ELR (cell line): ENCODE measurements at regions not wholly inside any gene's neighbourhood (a gene's known extent, or its start where the extent isn't known, plus 50 kb on each side); places are given as distances from the start of the nearest gene placed in this dataset.
"Not testable (repeated sequence)": the region's sequence is repeated elsewhere in the genome, so short reads cannot be mapped to it uniquely, and the experiment has no call there.

ENCODE experiments used
- DNase-seq: peaks from one replicate; pipeline ENCODE4 v3.0.0-alpha.2; 2015; ENCODE audit warnings: low read depth

GRCh38 chr15:92753591-92753990 lies 98.0 kb upstream of the FAM174B start:
- no peak for DNase-seq

- no peak for DNase-seq
Measured at GRCh38 chr15:92763459-92763858, 107.9 kb upstream of the FAM174B start.

- DNase-seq, result not testable (repeated sequence)
Measured at GRCh38 chr15:92768131-92768530, 112.6 kb upstream of the FAM174B start.

- no peak for DNase-seq
Measured at GRCh38 chr15:92770641-92771040, 115.1 kb upstream of the FAM174B start.

- DNase-seq, result no peak
Measured at GRCh38 chr15:92772061-92772460, 116.5 kb upstream of the FAM174B start.

- no peak for DNase-seq
Measured at GRCh38 chr15:92772626-92773244, 117.2 kb upstream of the FAM174B start.

GRCh38 chr15:92773340-92773739 lies 117.8 kb upstream of the FAM174B start:
- DNase-seq, result no peak

GRCh38 chr15:92779874-92780273 lies 120.2 kb upstream of the CHD2 start:
- DNase-seq, result no peak

- DNase-seq, result no peak
Measured at GRCh38 chr15:92780843-92781242, 119.3 kb upstream of the CHD2 start.

GRCh38 chr15:92781925-92782453 lies 118.1 kb upstream of the CHD2 start:
- DNase-seq, result no peak

- no peak for DNase-seq
Measured at GRCh38 chr15:92787116-92787515, 113.0 kb upstream of the CHD2 start.

GRCh38 chr15:92788196-92788595 lies 111.9 kb upstream of the CHD2 start:
- DNase-seq, result no peak

GRCh38 chr15:92788793-92789192 lies 111.3 kb upstream of the CHD2 start:
- DNase-seq, result not testable (repeated sequence)

GRCh38 chr15:92796161-92796611 lies 103.9 kb upstream of the CHD2 start:
- DNase-seq, result no peak

GRCh38 chr15:92797168-92798052 lies 102.7 kb upstream of the CHD2 start:
- peak; percentile 85 for DNase-seq

GRCh38 chr15:92800013-92800412 lies 100.1 kb upstream of the CHD2 start:
- DNase-seq, result no peak

- DNase-seq, result not testable (repeated sequence)
Measured at GRCh38 chr15:92800416-92801055, 99.6 kb upstream of the CHD2 start.

- DNase-seq, result peak; percentile 74
Measured at GRCh38 chr15:92801056-92801773, 98.9 kb upstream of the CHD2 start.

- DNase-seq, result peak; percentile 84
Measured at GRCh38 chr15:92801774-92802464, 98.2 kb upstream of the CHD2 start.

GRCh38 chr15:92803536-92803851 lies 96.6 kb upstream of the CHD2 start:
- no peak for DNase-seq

- peak; percentile 99 for DNase-seq
Measured at GRCh38 chr15:92803852-92804609, 96.1 kb upstream of the CHD2 start.
